Liver (tissue), 3 donors: ENCODE measurements at regions not wholly inside any gene's neighbourhood (a gene's known extent, or its start where the extent isn't known, plus 50 kb on each side); places are given as distances from the start of the nearest gene placed in this dataset.

Experiments used
- CTCF ChIP-seq: fragments of 150-350 bp; IDR thresholded peaks from 2 replicates; pipeline ENCODE4 v1.5.1; 2017; ENCODE audit warnings: improper control_type of control experiment, low read depth, low read length; ENCODE audit not compliant: missing input control
- EGR1 ChIP-seq, 2 donors: IDR thresholded peaks; 2 replicates each; pipeline ENCODE4 v1.6.1; 2016 to 2018; ENCODE audit warnings: antibody characterized with exemption in 2 of 2, low read depth in 2 of 2
- FOXA1 ChIP-seq: IDR thresholded peaks from 2 replicates; pipeline ENCODE4 v1.6.1; 2016; ENCODE audit warnings: antibody characterized with exemption
- GABPA ChIP-seq, 2 donors: IDR thresholded peaks in 1 of 2; conservative IDR thresholded peaks in 1 of 2; 2 replicates each; pipeline ENCODE4 v1.6.1; 2016; ENCODE audit warnings: antibody characterized with exemption in 2 of 2, mild to moderate bottlenecking in 1 of 2, moderate library complexity in 1 of 2
- JUND ChIP-seq, 2 donors: IDR thresholded peaks; 2 replicates each; pipeline ENCODE4 v1.6.1; 2016; ENCODE audit warnings: antibody characterized with exemption in 2 of 2
- RAD21 ChIP-seq, 2 donors: IDR thresholded peaks; 2 replicates each; pipeline ENCODE4 v1.6.1; 2016; ENCODE audit warnings: antibody characterized with exemption in 2 of 2, mild to moderate bottlenecking in 2 of 2
- REST ChIP-seq: IDR thresholded peaks from 2 replicates; pipeline ENCODE4 v1.6.1; 2016; ENCODE audit warnings: antibody characterized with exemption, mild to moderate bottlenecking
- SP1 ChIP-seq: IDR thresholded peaks from 2 replicates; pipeline ENCODE4 v1.6.1; 2018; ENCODE audit warnings: antibody characterized with exemption, mild to moderate bottlenecking
- YY1 ChIP-seq: IDR thresholded peaks from 2 replicates; pipeline ENCODE4 v1.6.1; 2016; ENCODE audit warnings: antibody characterized with exemption, mild to moderate bottlenecking
- ZBTB33 ChIP-seq: IDR thresholded peaks from 2 replicates; pipeline ENCODE4 v1.6.1; 2016; ENCODE audit warnings: antibody characterized with exemption
- TF ChIP-seq, protein P1 (sequence below): IDR thresholded peaks from 2 replicates; pipeline ENCODE4 v1.6.1; 2016; ENCODE audit warnings: antibody characterized with exemption
- donor health status: healthy.
- donor health status: healthy.

DNA sequence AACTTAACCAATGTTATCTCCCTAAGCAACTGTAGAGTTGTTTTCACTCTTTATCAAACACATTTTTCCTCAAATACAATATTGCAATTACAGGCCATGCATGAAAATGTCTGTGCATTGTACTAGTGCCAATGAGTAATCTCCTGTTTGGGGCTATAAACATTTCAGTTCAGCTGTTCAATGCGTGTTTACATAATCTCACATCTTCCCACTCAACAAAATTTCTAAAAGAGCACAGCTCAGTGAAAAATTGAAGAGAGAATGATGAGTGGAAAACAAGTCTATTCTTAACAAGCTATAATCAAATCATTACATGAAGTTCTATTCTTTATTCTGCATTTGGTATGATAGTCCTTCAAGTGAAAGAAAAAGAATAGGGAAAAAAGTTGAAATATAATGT is 780.5 kb upstream of the CDH9 start:
- no peak for TF ChIP-seq CTCF
- no peak for TF ChIP-seq RAD21 (IDR thresholded peaks at IDR 0.05)
- TF ChIP-seq SP1: no peak
- no peak for TF ChIP-seq EGR1 (IDR thresholded peaks at IDR 0.05; ENCODE audit: low read depth in 2 of 2)
- TF ChIP-seq GABPA (IDR thresholded peaks at IDR 0.05 in 1 of 2, conservative IDR thresholded peaks at IDR 0.05 in 1 of 2): no peak
- TF ChIP-seq REST: no peak
- no peak for TF ChIP-seq YY1
- TF ChIP-seq ZBTB33: no peak
- TF ChIP-seq FOXA1: no peak
- TF ChIP-seq, protein P1, sequence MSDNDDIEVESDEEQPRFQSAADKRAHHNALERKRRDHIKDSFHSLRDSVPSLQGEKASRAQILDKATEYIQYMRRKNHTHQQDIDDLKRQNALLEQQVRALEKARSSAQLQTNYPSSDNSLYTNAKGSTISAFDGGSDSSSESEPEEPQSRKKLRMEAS: no peak
- no peak for TF ChIP-seq JUND (IDR thresholded peaks at IDR 0.05)
